ENCODE measurements at regions not wholly inside any gene's neighbourhood (a gene's known extent, or its start where the extent isn't known, plus 50 kb on each side); places are given as distances from the start of the nearest gene placed in this dataset.

DNA sequence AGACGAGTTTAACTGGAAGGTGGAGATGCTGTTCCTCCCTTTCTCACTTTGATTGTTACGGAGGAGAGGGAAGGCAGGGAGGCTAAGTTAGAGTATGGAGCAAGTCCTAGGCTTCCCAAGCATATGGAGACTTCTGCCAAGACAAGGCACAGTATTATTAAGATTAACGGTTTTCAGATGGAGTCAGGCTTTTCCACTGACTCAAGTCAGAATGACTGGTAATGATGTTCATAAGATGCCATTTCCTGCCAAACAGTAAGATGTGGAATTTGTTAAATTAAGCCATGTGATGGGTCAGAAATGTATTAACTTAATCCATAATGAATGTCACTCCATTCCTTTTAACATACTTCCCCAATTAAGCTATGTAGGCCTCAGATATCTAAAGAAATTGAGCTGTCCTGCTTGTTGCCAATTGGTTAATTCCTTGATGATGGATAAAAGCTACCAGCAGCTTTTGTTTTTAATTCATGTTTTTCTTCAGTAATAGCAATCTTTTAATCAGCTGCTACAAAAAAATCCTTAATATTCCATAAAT is 383.7 kb downstream of the ZNF521 start:
- Histone ChIP-seq H3K27me3 (ENCODE audit: control insufficient read depth, insufficient read depth, low read length) (no peaks in the 10 kb centered on the region), H3K36me3 (ENCODE audit: control insufficient read depth, insufficient read depth, low read length) (no peaks in the 10 kb centered on the region), H3K27ac (ENCODE audit: low read depth, low read length) (no peak overlapping the region), H3K9me3 (ENCODE audit: control insufficient read depth, insufficient read depth, low read length) (no peaks in the 10 kb centered on the region), H3K4me1 (ENCODE audit: control insufficient read depth, insufficient read depth, low read length) (no peaks in the 10 kb centered on the region), H3K9ac (ENCODE audit: low read depth, low read length) (no peak overlapping the region), H3K4me3 (ENCODE audit: low read depth, low read length) (no peak overlapping the region)

DNA sequence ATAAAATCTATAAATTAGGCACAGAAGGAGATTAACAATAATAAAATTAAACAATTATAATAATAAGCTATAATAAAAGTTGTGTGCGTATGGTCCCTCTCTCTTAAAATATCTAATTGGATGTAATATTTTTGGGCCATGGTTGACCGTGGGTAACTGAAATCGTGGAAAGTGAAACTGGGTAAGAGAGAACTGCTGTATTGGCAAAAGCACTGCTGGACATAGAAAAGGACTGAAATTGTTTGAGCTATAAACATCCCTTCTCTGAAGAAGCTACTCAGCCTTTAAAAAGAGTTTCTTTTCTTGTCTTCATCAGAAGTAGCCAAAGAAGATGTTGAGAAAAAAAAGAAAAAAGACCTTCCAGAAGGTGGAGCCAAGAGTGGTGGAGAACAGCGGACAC is 379.4 kb downstream of the ZNF521 start:
- H3K27me3 ChIP-seq (ENCODE audit: control insufficient read depth, insufficient read depth, low read length), result no peaks in the 10 kb centered on the region
- H3K36me3 ChIP-seq (ENCODE audit: control insufficient read depth, insufficient read depth, low read length), result no peaks in the 10 kb centered on the region
- no peak overlapping the region for H3K4me3 ChIP-seq (ENCODE audit: low read depth, low read length)
- no peak overlapping the region for H3K9ac ChIP-seq (ENCODE audit: low read depth, low read length)
- no peaks in the 10 kb centered on the region for H3K9me3 ChIP-seq (ENCODE audit: control insufficient read depth, insufficient read depth, low read length)
- no peak overlapping the region for H3K27ac ChIP-seq (ENCODE audit: low read depth, low read length)
- H3K4me1 ChIP-seq (ENCODE audit: control insufficient read depth, insufficient read depth, low read length), result peaks cover 6% of the 10 kb centered on the region; the same call in 1 of the 2 replicates

DNA sequence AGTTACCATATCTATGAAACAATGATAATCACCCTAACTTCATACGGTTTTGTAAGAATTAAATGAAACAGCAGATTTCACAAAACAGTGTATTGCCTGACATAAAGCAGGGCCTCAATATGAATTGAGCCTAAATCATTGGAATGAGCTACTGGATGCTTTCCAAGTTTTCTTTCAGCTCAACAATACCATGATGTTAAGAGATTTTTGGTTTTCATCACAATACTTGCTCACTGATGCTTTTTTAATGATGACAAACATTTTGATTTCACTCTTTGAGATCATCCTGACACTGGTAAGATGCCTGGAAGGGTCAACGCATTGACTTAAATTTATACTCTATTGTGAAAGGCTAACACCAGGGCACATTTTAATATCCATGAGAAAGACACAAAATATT is 377.5 kb downstream of the ZNF521 start:
- no peaks in the 10 kb centered on the region for H3K36me3 ChIP-seq (ENCODE audit: control insufficient read depth, insufficient read depth, low read length)
- no peaks in the 10 kb centered on the region for H3K9me3 ChIP-seq (ENCODE audit: control insufficient read depth, insufficient read depth, low read length)
- H3K27ac ChIP-seq (ENCODE audit: low read depth, low read length), result no peak overlapping the region
- H3K27me3 ChIP-seq (ENCODE audit: control insufficient read depth, insufficient read depth, low read length), result peaks cover 5% of the 10 kb centered on the region; the same call in 1 of the 2 replicates
- H3K4me1 ChIP-seq (ENCODE audit: control insufficient read depth, insufficient read depth, low read length), result peaks cover 16% of the 10 kb centered on the region
- no peak overlapping the region for H3K4me3 ChIP-seq (ENCODE audit: low read depth, low read length)
- H3K9ac ChIP-seq (ENCODE audit: low read depth, low read length), result no peak overlapping the region

DNA sequence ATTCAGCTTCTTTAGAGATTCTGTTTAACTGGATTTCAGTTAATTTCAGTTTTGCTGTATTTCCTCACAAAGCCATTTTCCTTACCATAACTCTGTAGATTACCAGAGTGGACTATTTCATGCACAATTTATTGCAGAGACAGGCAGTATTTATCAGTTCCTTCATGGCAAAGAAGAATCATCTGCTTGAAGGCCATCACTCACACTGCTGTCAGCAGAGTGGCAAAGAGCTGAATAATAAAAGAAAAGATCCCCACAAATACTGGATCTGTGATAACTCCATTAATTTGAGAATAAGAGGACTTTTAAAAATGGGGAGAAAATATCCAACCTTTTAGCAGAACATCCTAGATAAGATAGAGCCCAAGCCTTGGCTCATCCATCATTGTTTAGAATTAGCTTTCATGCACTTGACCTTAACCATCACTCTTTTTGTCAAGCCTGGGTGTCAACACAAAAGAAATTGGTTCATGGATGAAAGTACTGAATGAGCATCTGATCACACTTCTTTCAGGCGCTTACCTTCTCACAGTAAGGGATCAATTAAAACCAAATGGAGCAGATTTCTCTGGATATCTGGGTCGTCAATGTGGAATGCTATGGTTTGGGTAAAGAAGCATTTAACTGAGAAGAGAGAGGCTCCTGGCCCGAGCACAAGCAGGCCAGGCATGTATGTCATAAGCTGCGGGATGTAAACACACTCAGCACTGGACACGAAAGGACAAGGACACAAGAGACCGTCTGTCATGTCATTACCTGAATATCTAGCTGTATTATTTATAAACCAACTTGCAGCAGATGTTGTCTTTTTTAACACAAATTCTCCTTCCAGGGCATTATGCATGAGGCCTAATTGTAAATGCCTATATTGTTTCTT is 376.2 kb downstream of the ZNF521 start:
- no peak overlapping the region for H3K4me3 ChIP-seq (ENCODE audit: low read depth, low read length)
- H3K9ac ChIP-seq (ENCODE audit: low read depth, low read length), result no peak overlapping the region
- H3K27me3 ChIP-seq (ENCODE audit: control insufficient read depth, insufficient read depth, low read length), result peaks cover 14% of the 10 kb centered on the region; the same call in 1 of the 2 replicates
- no peaks in the 10 kb centered on the region for H3K9me3 ChIP-seq (ENCODE audit: control insufficient read depth, insufficient read depth, low read length)
- H3K4me1 ChIP-seq (ENCODE audit: control insufficient read depth, insufficient read depth, low read length), result peaks cover 24% of the 10 kb centered on the region
- no peak overlapping the region for H3K27ac ChIP-seq (ENCODE audit: low read depth, low read length)
- H3K36me3 ChIP-seq (ENCODE audit: control insufficient read depth, insufficient read depth, low read length), result no peaks in the 10 kb centered on the region

DNA sequence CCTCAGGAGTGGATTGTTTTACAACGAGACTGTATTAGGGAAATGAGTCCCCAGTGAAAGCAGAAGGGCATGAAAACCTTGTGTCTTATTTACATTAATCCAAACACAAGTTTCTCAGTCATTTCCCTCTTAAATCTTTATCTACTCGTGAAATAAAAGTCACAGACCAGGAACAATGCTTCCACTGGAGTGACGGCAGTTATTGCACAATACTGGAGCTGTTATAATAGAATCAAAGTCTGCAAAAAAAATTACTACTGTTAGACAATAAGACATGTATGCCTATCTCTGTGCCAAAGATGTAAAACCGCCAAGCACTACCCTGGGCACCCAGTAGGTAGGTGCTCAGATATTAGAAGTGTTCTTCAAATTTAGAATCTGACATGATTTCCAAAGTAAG is 375.5 kb downstream of the ZNF521 start:
- Histone ChIP-seq H3K36me3 (ENCODE audit: control insufficient read depth, insufficient read depth, low read length) (no peaks in the 10 kb centered on the region), H3K4me3 (ENCODE audit: low read depth, low read length) (no peak overlapping the region), H3K27ac (ENCODE audit: low read depth, low read length) (no peak overlapping the region), H3K9ac (ENCODE audit: low read depth, low read length) (no peak overlapping the region), H3K9me3 (ENCODE audit: control insufficient read depth, insufficient read depth, low read length) (no peaks in the 10 kb centered on the region), H3K4me1 (ENCODE audit: control insufficient read depth, insufficient read depth, low read length) (peaks cover 24% of the 10 kb centered on the region), H3K27me3 (ENCODE audit: control insufficient read depth, insufficient read depth, low read length) (peaks cover 22% of the 10 kb centered on the region; the same call in 1 of the 2 replicates)

DNA sequence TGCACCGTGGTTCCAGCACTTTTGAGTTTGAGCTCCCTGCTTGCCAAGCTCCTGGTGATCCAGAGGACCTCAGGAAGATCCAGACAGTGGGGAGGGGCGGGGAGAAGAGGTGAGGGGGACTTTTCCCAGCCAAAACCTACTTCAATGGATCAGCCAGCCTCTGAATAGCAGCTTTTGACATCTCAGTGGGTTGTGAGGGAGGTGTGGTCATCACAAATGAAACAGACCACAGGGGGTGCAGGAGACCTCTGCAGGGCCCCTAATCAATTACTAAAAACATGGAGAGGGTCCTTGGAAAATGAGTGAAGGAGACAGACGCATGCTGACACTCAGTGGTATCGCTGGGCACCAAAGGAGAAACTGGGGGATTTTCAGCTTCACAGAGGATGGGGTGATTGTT is 372.7 kb downstream of the ZNF521 start:
- H3K4me3 ChIP-seq (ENCODE audit: low read depth, low read length), result no peak overlapping the region
- H3K27ac ChIP-seq (ENCODE audit: low read depth, low read length), result peak overlapping the region; percentile 63
- H3K36me3 ChIP-seq (ENCODE audit: control insufficient read depth, insufficient read depth, low read length), result no peaks in the 10 kb centered on the region

DNA sequence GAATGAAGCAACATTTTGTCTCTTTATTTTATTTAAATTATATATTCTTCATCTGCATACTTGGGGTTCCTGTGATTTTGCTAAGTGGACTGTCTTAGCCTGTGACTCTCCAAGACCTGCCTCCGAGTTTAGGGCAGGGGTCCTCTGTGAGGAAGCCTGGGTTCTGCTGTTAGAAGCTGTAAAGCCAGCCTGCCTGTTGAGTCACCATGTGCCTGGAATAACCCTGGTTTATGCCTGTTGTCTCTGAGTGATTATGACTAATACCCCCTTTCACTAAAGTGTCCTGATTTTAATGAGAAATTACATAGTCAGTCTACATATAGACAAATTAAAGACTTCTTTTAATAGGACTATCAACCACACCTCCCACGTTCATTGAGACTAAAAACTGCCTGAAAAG is 369.1 kb downstream of the ZNF521 start:
- Histone ChIP-seq H3K9ac (ENCODE audit: low read depth, low read length) (no peak overlapping the region), H3K4me1 (ENCODE audit: control insufficient read depth, insufficient read depth, low read length) (peaks cover 55% of the 10 kb centered on the region), H3K9me3 (ENCODE audit: control insufficient read depth, insufficient read depth, low read length) (no peaks in the 10 kb centered on the region), H3K4me3 (ENCODE audit: low read depth, low read length) (no peak overlapping the region), H3K27ac (ENCODE audit: low read depth, low read length) (peak overlapping the region; percentile 77), H3K36me3 (ENCODE audit: control insufficient read depth, insufficient read depth, low read length) (no peaks in the 10 kb centered on the region), H3K27me3 (ENCODE audit: control insufficient read depth, insufficient read depth, low read length) (peaks cover 30% of the 10 kb centered on the region; the same call in 1 of the 2 replicates)

More for the DNA sequence above, 372.7 kb downstream of the ZNF521 start:
- H3K4me1 ChIP-seq (ENCODE audit: control insufficient read depth, insufficient read depth, low read length), result peaks cover 42% of the 10 kb centered on the region
- peaks cover 24% of the 10 kb centered on the region; the same call in 1 of the 2 replicates for H3K27me3 ChIP-seq (ENCODE audit: control insufficient read depth, insufficient read depth, low read length)
- H3K9me3 ChIP-seq (ENCODE audit: control insufficient read depth, insufficient read depth, low read length), result no peaks in the 10 kb centered on the region
- no peak overlapping the region for H3K9ac ChIP-seq (ENCODE audit: low read depth, low read length)

DNA sequence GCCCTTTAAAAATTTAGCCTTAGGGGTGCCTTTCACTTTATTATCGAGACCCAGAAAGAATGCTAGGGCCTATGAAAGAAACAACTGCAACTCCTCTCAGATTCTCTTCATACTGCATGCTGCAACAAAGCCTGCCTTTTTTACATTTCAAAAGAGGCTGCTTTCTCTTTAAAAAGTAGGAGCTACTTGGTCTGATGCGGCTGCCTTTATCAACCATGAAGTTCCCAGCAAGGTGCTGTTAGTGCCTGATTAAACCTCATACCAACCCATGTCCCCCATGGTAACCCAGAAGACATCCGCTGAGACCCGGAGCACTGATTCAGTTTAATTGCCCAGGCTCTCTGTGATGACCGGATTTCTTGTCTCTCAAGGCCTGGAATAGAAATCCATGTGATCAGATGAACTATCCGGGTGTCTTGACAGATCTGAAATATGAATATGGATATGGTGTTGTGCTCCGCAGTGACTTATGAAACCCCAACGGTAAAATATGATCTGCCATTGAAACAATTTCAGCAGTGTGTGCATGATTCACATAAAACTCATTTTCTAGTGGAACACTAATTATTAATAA is 368.3 kb downstream of the ZNF521 start:
- Histone ChIP-seq H3K27me3 (ENCODE audit: control insufficient read depth, insufficient read depth, low read length) (peaks cover 28% of the 10 kb centered on the region; the same call in 1 of the 2 replicates), H3K4me1 (ENCODE audit: control insufficient read depth, insufficient read depth, low read length) (peaks cover 57% of the 10 kb centered on the region), H3K27ac (ENCODE audit: low read depth, low read length) (peak overlapping the region; percentile 77)

DNA sequence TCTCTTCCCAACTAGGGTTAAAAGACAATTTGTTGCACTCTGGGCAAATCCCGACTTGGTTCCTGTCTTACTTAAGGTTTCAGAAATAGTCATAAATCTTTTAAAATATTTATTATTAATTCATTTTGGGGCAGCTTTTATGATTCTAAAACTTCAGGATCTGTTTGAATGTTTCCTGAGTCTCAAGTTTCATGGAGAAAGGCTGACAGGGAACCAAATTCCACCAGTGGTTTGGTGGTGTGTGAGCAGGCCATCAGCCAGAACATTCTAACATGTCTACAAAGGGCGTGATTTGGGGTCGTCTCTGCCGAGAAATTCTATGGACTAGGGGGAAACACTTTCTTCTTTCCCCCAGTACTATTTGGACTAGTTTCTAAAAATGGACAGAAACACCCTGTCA is 366.4 kb downstream of the ZNF521 start:
- no peaks in the 10 kb centered on the region for H3K36me3 ChIP-seq (ENCODE audit: control insufficient read depth, insufficient read depth, low read length)
- H3K4me3 ChIP-seq (ENCODE audit: low read depth, low read length), result no peak overlapping the region
- H3K27ac ChIP-seq (ENCODE audit: low read depth, low read length), result no peak overlapping the region
- no peak overlapping the region for H3K9ac ChIP-seq (ENCODE audit: low read depth, low read length)
- H3K4me1 ChIP-seq (ENCODE audit: control insufficient read depth, insufficient read depth, low read length), result peaks cover 42% of the 10 kb centered on the region
- H3K9me3 ChIP-seq (ENCODE audit: control insufficient read depth, insufficient read depth, low read length), result no peaks in the 10 kb centered on the region
- H3K27me3 ChIP-seq (ENCODE audit: control insufficient read depth, insufficient read depth, low read length), result peaks cover 17% of the 10 kb centered on the region; the same call in 1 of the 2 replicates

More for the DNA sequence above, 368.3 kb downstream of the ZNF521 start:
- Histone ChIP-seq H3K9ac (ENCODE audit: low read depth, low read length) (no peak overlapping the region), H3K9me3 (ENCODE audit: control insufficient read depth, insufficient read depth, low read length) (no peaks in the 10 kb centered on the region), H3K4me3 (ENCODE audit: low read depth, low read length) (no peak overlapping the region), H3K36me3 (ENCODE audit: control insufficient read depth, insufficient read depth, low read length) (no peaks in the 10 kb centered on the region)

DNA sequence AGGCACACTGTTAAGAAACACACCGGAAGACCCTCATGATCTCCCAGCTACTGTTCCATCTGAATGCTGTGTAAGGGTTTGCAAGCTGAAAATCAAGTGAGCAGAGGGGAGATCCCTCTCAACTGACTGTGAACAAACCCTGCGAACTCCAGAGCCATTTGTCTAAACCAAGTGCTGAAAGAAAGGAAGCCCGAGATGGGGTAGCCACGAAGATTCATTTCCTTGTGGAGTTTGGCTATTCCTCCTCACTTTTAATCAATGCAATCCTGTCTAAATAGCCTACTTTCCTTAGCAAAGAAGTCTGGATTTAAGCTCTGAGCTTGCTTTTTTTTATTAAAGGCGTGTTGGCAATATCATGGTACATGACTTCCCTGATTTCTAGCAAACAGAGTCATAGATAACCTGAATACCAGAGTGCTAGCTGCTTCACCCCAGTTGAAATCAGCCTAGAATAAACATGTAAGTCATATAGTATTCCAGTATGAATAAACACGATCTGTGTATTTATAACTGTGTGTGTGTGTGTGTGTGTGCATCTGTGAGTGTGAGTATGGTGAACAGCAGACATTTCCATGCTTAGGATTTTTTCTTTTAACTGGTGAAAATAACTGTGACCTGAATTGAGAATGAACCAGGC is 365.2 kb downstream of the ZNF521 start:
- H3K4me1 ChIP-seq (ENCODE audit: control insufficient read depth, insufficient read depth, low read length), result peaks cover 42% of the 10 kb centered on the region
- no peak overlapping the region for H3K27ac ChIP-seq (ENCODE audit: low read depth, low read length)
- H3K36me3 ChIP-seq (ENCODE audit: control insufficient read depth, insufficient read depth, low read length), result no peaks in the 10 kb centered on the region
- H3K4me3 ChIP-seq (ENCODE audit: low read depth, low read length), result no peak overlapping the region
- H3K9ac ChIP-seq (ENCODE audit: low read depth, low read length), result no peak overlapping the region
- no peaks in the 10 kb centered on the region for H3K9me3 ChIP-seq (ENCODE audit: control insufficient read depth, insufficient read depth, low read length)
- peaks cover 5% of the 10 kb centered on the region; the same call in 1 of the 2 replicates for H3K27me3 ChIP-seq (ENCODE audit: control insufficient read depth, insufficient read depth, low read length)
